ENCODE measurements at regions not wholly inside any gene's neighbourhood (a gene's known extent, or its start where the extent isn't known, plus 50 kb on each side); places are given as distances from the start of the nearest gene placed in this dataset.

GRCh38 chr1:38558055-38558454, 301.5 kb downstream of the RRAGC start:
- no peak overlapping the region for H3K4me3 Mint-ChIP-seq
- H3K27ac Mint-ChIP-seq, result peak overlapping the region; percentile 40
- H3K27me3 Mint-ChIP-seq (ENCODE audit: low read depth), result peaks cover 38% of the 10 kb centered on the region
- ATAC-seq (no peak), DNase-seq (no peak)
- CTCF ChIA-PET, result no interaction called here
- POLR2A ChIA-PET, result no interaction called here
- H3K9me3 Mint-ChIP-seq (ENCODE audit: insufficient read depth), result no peaks in the 10 kb centered on the region
- H3K4me1 Mint-ChIP-seq (ENCODE audit: low read depth), result peaks cover 69% of the 10 kb centered on the region
- no peaks in the 10 kb centered on the region for H3K36me3 Mint-ChIP-seq (ENCODE audit: low read depth)

GRCh38 chr1:38555594-38555993, 304.0 kb downstream of the RRAGC start:
- Mint-ChIP-seq H3K4me1 (ENCODE audit: low read depth) (peaks cover 49% of the 10 kb centered on the region), H3K4me3 (no peak overlapping the region), H3K27ac (no peak overlapping the region), H3K27me3 (ENCODE audit: low read depth) (peaks cover 38% of the 10 kb centered on the region), H3K9me3 (ENCODE audit: insufficient read depth) (no peaks in the 10 kb centered on the region), H3K36me3 (ENCODE audit: low read depth) (no peaks in the 10 kb centered on the region)
- POLR2A ChIA-PET, result no interaction called here
- DNase-seq, result no peak
- no peak for ATAC-seq
- CTCF ChIA-PET, result no interaction called here

GRCh38 chr1:38555130-38555529, 304.4 kb downstream of the RRAGC start:
- Mint-ChIP-seq H3K36me3 (ENCODE audit: low read depth) (no peaks in the 10 kb centered on the region), H3K4me3 (no peak overlapping the region), H3K4me1 (ENCODE audit: low read depth) (peaks cover 44% of the 10 kb centered on the region), H3K27ac (no peak overlapping the region), H3K27me3 (ENCODE audit: low read depth) (peaks cover 43% of the 10 kb centered on the region), H3K9me3 (ENCODE audit: insufficient read depth) (no peaks in the 10 kb centered on the region)
- POLR2A ChIA-PET, result no interaction called here
- CTCF ChIA-PET, result no interaction called here
- no peak for ATAC-seq
- no peak for DNase-seq

DNA sequence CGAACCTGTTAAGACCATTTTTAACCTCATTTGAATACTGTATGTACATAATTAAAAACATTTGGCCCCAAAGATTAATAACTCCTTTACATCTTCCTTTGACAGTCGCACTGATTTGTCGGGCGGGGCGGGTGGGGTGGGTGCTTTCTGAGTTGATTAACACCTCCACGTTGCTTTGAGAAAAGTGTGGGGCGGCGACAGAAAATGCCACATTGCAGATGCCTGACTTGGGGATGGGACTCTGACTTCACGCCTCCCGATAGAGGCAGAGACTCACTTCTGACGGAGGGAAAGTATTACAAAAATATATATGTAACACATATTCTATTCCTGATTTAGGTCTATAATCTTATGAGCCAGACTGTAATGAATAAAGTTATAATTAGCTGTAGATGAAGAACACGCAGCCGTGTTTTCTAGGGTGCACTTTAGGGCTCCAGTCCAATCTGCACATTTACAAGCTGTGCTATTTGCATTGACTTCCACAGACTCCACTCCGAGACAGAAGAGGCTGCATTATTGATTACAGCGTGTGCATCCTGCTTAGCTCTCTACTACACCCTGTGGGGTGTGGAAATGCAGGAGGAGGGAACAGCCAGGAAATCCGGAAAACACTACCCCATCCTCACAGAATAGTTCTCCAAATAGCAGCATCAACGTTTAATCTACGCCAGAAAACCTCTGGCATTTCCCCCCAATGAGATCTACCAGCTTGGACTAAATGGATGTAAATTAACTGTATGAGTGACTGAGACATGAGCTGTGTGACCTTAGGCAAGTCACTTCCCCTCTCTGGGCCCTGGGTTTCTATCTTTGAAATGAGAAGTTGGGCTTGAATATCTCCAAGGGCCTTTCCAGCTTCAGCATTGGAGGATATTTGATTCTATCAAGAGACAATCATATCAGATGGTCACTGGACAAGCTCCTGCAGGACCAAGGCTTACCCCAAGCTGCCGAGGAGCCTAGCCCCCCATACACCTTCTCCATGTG, 308.0 kb downstream of the RRAGC start:
- Mint-ChIP-seq H3K27ac (no peak overlapping the region), H3K27me3 (ENCODE audit: low read depth) (peaks cover 66% of the 10 kb centered on the region), H3K4me1 (ENCODE audit: low read depth) (peaks cover 10% of the 10 kb centered on the region), H3K36me3 (ENCODE audit: low read depth) (no peaks in the 10 kb centered on the region), H3K9me3 (ENCODE audit: insufficient read depth) (no peaks in the 10 kb centered on the region), H3K4me3 (no peak overlapping the region)
- ATAC-seq (no peak), DNase-seq (no peak)
- CTCF ChIA-PET, result no interaction called here
- POLR2A ChIA-PET, result no interaction called here

DNA sequence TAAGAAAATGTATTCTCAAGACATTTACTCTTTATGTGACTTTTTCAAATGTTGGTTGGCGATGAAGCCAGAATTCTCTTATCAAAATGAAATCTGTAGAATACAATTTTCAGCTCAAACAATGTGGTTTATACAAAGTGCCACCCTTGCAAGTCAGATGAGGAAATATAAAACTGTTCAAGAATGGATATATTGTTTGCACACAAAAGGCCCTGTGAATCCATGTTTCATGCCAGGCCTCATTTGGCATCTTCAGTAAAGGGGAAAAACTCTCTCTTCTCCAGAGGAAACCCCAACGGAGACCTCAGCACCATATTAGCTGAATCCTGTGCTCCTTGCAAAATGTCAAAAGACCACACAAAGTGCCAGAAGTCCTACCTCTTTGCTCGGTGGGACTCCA, 310.4 kb downstream of the RRAGC start:
- ChIA-PET CTCF (no interaction called here), POLR2A (no interaction called here)
- Mint-ChIP-seq H3K27me3 (ENCODE audit: low read depth) (peaks cover 58% of the 10 kb centered on the region), H3K4me1 (ENCODE audit: low read depth) (no peaks in the 10 kb centered on the region), H3K27ac (no peak overlapping the region), H3K9me3 (ENCODE audit: insufficient read depth) (no peaks in the 10 kb centered on the region), H3K4me3 (no peak overlapping the region), H3K36me3 (ENCODE audit: low read depth) (no peaks in the 10 kb centered on the region)
- ATAC-seq, result no peak
- no peak for DNase-seq

GRCh38 chr1:38547321-38547720, 312.3 kb downstream of the RRAGC start:
- Mint-ChIP-seq H3K36me3 (ENCODE audit: low read depth) (no peaks in the 10 kb centered on the region), H3K27ac (no peak overlapping the region), H3K27me3 (ENCODE audit: low read depth) (peaks cover 58% of the 10 kb centered on the region), H3K4me3 (no peak overlapping the region), H3K4me1 (ENCODE audit: low read depth) (no peaks in the 10 kb centered on the region), H3K9me3 (ENCODE audit: insufficient read depth) (no peaks in the 10 kb centered on the region)
- ChIA-PET POLR2A (no interaction called here), CTCF (no interaction called here)
- ATAC-seq (no peak), DNase-seq (no peak)

DNA sequence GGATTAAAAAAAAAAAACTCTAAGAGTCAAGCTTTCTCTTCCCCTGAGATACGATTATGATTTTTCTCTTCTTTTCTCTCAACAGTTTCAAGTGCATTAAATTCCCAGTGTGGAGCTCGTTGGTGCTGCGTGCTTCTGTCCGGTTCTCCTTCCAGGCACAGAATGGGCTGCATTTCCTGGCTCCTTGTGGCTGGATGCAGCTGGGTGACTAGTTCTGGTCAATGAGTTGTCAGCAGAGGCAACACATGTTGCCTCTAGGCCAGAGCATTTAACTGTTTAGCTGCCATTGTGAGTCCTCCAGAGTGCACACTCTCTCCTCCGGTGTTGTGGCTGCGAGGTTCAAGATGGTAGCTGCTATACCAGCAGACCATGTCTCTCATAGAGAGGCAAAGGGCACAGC, 312.9 kb downstream of the RRAGC start:
- DNase-seq (no peak), ATAC-seq (no peak)
- ChIA-PET POLR2A (no interaction called here), CTCF (no interaction called here)
- Mint-ChIP-seq H3K4me1 (ENCODE audit: low read depth) (no peaks in the 10 kb centered on the region), H3K9me3 (ENCODE audit: insufficient read depth) (no peaks in the 10 kb centered on the region), H3K27ac (no peak overlapping the region), H3K4me3 (no peak overlapping the region), H3K36me3 (ENCODE audit: low read depth) (no peaks in the 10 kb centered on the region), H3K27me3 (ENCODE audit: low read depth) (peaks cover 56% of the 10 kb centered on the region)

GRCh38 chr1:38541223-38541622, 318.3 kb downstream of the RRAGC start:
- Mint-ChIP-seq H3K4me3 (no peak overlapping the region), H3K4me1 (ENCODE audit: low read depth) (no peaks in the 10 kb centered on the region), H3K36me3 (ENCODE audit: low read depth) (no peaks in the 10 kb centered on the region), H3K9me3 (ENCODE audit: insufficient read depth) (no peaks in the 10 kb centered on the region), H3K27ac (no peak overlapping the region), H3K27me3 (ENCODE audit: low read depth) (peaks cover 33% of the 10 kb centered on the region)
- ATAC-seq, result no peak
- CTCF ChIA-PET, result no interaction called here
- POLR2A ChIA-PET, result interaction anchor here (1.1 kb wide), 1 partner anchor 14 kb away, joined by 3 read pairs; no protein-coding TSS in a partner anchor
- DNase-seq, result no peak

DNA sequence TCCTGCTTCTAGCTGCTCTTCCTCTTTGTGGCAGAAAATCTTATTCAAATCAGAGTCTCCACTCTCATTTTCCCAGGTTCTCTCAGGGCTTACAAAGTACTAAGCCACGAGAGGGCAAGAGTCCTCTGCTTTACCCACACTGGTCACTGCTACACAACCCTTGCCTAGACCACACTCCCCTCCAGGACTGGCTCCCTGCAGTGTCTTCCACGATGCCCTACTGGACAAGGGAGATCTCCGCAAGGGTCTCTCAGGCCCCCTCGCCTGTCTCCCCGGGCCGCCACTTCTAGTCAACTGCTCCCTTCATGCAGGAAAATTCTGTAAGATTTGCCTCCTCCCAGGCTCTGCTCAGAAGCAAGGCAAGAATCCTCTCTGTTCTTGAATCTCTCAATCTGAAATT, 319.6 kb downstream of the RRAGC start:
- ATAC-seq, result no peak
- no peaks in the 10 kb centered on the region for H3K4me1 Mint-ChIP-seq (ENCODE audit: low read depth)
- H3K4me3 Mint-ChIP-seq, result no peak overlapping the region
- POLR2A ChIA-PET, result no interaction called here
- H3K27me3 Mint-ChIP-seq (ENCODE audit: low read depth), result peaks cover 32% of the 10 kb centered on the region
- H3K9me3 Mint-ChIP-seq (ENCODE audit: insufficient read depth), result no peaks in the 10 kb centered on the region
- H3K27ac Mint-ChIP-seq, result no peak overlapping the region
- DNase-seq, result no peak
- CTCF ChIA-PET, result interaction anchor here (1.0 kb wide), 1 partner anchor 13 kb away, joined by 3 read pairs; no protein-coding TSS in a partner anchor
- no peaks in the 10 kb centered on the region for H3K36me3 Mint-ChIP-seq (ENCODE audit: low read depth)

DNA sequence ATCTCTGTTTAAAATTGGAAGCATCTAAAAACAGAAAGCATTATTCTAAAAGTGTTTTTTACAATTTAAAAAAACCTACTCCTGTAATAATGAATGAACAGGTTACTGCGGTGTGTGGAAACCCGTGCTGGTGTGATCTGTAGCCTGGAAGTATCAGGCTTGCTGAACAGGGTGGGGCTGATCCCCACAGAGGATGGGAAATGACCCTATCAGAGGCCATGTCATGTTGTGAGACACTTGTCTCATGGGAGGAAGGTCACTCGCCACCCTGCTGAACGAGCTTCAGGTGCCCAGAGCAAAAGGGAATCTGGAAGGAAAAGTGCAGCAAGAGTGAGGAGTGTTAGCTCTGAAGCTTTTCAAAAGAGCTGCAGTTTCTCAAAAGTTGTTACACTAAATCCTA, 320.7 kb downstream of the RRAGC start:
- Mint-ChIP-seq H3K4me3 (no peak overlapping the region), H3K9me3 (ENCODE audit: insufficient read depth) (no peaks in the 10 kb centered on the region), H3K36me3 (ENCODE audit: low read depth) (no peaks in the 10 kb centered on the region), H3K4me1 (ENCODE audit: low read depth) (peaks cover 3% of the 10 kb centered on the region), H3K27me3 (ENCODE audit: low read depth) (peaks cover 29% of the 10 kb centered on the region), H3K27ac (no peak overlapping the region)
- ATAC-seq (no peak), DNase-seq (no peak)
- CTCF ChIA-PET, result interaction anchor here (1.0 kb wide), 1 partner anchor 11 kb away, joined by 3 read pairs; no protein-coding TSS in a partner anchor
- POLR2A ChIA-PET, result no interaction called here

- Mint-ChIP-seq H3K4me3 (no peak overlapping the region), H3K9me3 (ENCODE audit: insufficient read depth) (no peaks in the 10 kb centered on the region), H3K36me3 (ENCODE audit: low read depth) (no peaks in the 10 kb centered on the region), H3K27ac (no peak overlapping the region), H3K27me3 (ENCODE audit: low read depth) (peaks cover 15% of the 10 kb centered on the region), H3K4me1 (ENCODE audit: low read depth) (peaks cover 3% of the 10 kb centered on the region)
- DNase-seq (no peak), ATAC-seq (no peak)
- ChIA-PET POLR2A (no interaction called here), CTCF (no interaction called here)
Measured at GRCh38 chr1:38536089-38536488, 323.5 kb downstream of the RRAGC start.

DNA sequence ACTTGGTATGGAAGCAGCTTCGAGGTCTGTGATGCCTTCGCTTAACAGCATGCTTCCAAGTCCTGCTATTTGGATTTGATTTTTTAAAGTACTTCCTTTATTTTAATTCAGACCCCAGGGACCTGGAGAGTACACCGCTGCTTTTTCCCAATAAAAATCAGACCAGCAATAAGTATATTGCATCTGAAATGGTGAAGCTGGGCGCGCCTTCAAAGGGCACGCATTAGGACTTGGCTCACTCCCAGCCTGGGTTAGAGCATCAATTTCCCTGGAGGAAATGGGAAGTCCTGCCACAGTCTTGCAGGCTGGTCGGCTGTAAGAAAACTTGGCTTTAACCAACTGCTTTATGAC, 325.1 kb downstream of the RRAGC start:
- Mint-ChIP-seq H3K27me3 (ENCODE audit: low read depth) (peaks cover 6% of the 10 kb centered on the region), H3K4me1 (ENCODE audit: low read depth) (peaks cover 3% of the 10 kb centered on the region), H3K36me3 (ENCODE audit: low read depth) (no peaks in the 10 kb centered on the region), H3K27ac (no peak overlapping the region), H3K9me3 (ENCODE audit: insufficient read depth) (no peaks in the 10 kb centered on the region), H3K4me3 (no peak overlapping the region)
- ChIA-PET POLR2A (no interaction called here), CTCF (interaction anchor here (2.0 kb wide), 1 partner anchor 31 kb away, joined by 4 read pairs; no protein-coding TSS in a partner anchor)
- DNase-seq, result no peak
- ATAC-seq, result no peak
